ENCODE measurements at regions not wholly inside any gene's neighbourhood (a gene's known extent, or its start where the extent isn't known, plus 50 kb on each side); places are given as distances from the start of the nearest gene placed in this dataset.

GRCh38 chr14:96674121-96674520 lies 123.1 kb upstream of the VRK1 start:
- no peaks in the 10 kb centered on the region for H3K27me3 ChIP-seq
- H3K36me3 ChIP-seq, result no peaks in the 10 kb centered on the region
- ATAC-seq (ENCODE audit: low FRiP score in 2 of 2) (no peak), DNase-seq (no peak)
- H3K9me3 ChIP-seq, result no peaks in the 10 kb centered on the region
- WGBS, 2 donors, result 89% methylated on average over 3 of the region's 3 CpGs; no CpG with 5 or more reads in 1 of the 2 donors
- H3K27ac ChIP-seq, result no peak overlapping the region
- TF ChIP-seq POLR2A (IDR thresholded peaks at IDR 0.05), result no peak
- no peak for TF ChIP-seq POLR2AphosphoS5 (IDR thresholded peaks at IDR 0.05)
- TF ChIP-seq EP300 (IDR thresholded peaks at IDR 0.05), result no peak
- TF ChIP-seq CTCF (IDR thresholded peaks at IDR 0.05), result no peak
- H3K4me3 ChIP-seq, result no peak overlapping the region
- H3K4me1 ChIP-seq, result no peaks in the 10 kb centered on the region

GRCh38 chr14:96676166-96676565 lies 121.0 kb upstream of the VRK1 start:
- no peak for ATAC-seq (ENCODE audit: low FRiP score in 2 of 2)
- H3K27me3 ChIP-seq, result no peaks in the 10 kb centered on the region
- H3K36me3 ChIP-seq, result no peaks in the 10 kb centered on the region
- no peaks in the 10 kb centered on the region for H3K4me1 ChIP-seq
- no peak overlapping the region for H3K27ac ChIP-seq
- no peaks in the 10 kb centered on the region for H3K9me3 ChIP-seq
- TF ChIP-seq EP300 (IDR thresholded peaks at IDR 0.05), result no peak
- no peak for TF ChIP-seq POLR2AphosphoS5 (IDR thresholded peaks at IDR 0.05)
- TF ChIP-seq CTCF (IDR thresholded peaks at IDR 0.05), result no peak
- DNase-seq, result no peak
- H3K4me3 ChIP-seq, result no peak overlapping the region

GRCh38 chr14:96681829-96682228 lies 115.4 kb upstream of the VRK1 start:
- 79 to 81% methylated on average over 7 of the region's 7 CpGs for WGBS, 2 donors
- Histone ChIP-seq H3K4me1 (no peaks in the 10 kb centered on the region), H3K27me3 (no peaks in the 10 kb centered on the region), H3K9me3 (no peaks in the 10 kb centered on the region), H3K4me3 (no peak overlapping the region), H3K36me3 (no peaks in the 10 kb centered on the region), H3K27ac (no peak overlapping the region)
- DNase-seq (no peak), ATAC-seq (ENCODE audit: low FRiP score in 2 of 2) (no peak)
- TF ChIP-seq POLR2A (IDR thresholded peaks at IDR 0.05), result no peak
- TF ChIP-seq POLR2AphosphoS5 (IDR thresholded peaks at IDR 0.05), result no peak
- no peak for TF ChIP-seq CTCF (IDR thresholded peaks at IDR 0.05)

- ATAC-seq (ENCODE audit: low FRiP score in 2 of 2) (no peak), DNase-seq (no peak)
- no peak for TF ChIP-seq POLR2AphosphoS5 (IDR thresholded peaks at IDR 0.05)
- TF ChIP-seq CTCF (IDR thresholded peaks at IDR 0.05), result no peak
- no peak for TF ChIP-seq EP300 (IDR thresholded peaks at IDR 0.05)
- no peak for TF ChIP-seq POLR2A (IDR thresholded peaks at IDR 0.05)
- Histone ChIP-seq H3K27me3 (no peaks in the 10 kb centered on the region), H3K9me3 (no peaks in the 10 kb centered on the region), H3K4me1 (no peaks in the 10 kb centered on the region), H3K4me3 (no peak overlapping the region), H3K27ac (no peak overlapping the region), H3K36me3 (no peaks in the 10 kb centered on the region)
- WGBS, 2 donors, result 59 to 78% methylated on average over 3 of the region's 3 CpGs
Measured at GRCh38 chr14:96682401-96682800, 114.8 kb upstream of the VRK1 start.

- Histone ChIP-seq H3K4me3 (no peak overlapping the region), H3K27ac (no peak overlapping the region), H3K36me3 (no peaks in the 10 kb centered on the region), H3K9me3 (no peaks in the 10 kb centered on the region), H3K4me1 (no peaks in the 10 kb centered on the region), H3K27me3 (no peaks in the 10 kb centered on the region)
- no peak for ATAC-seq (ENCODE audit: low FRiP score in 2 of 2)
- no peak for DNase-seq
- WGBS, 2 donors, result 70 to 72% methylated on average over 8 of the region's 8 CpGs
- no peak for TF ChIP-seq CTCF (IDR thresholded peaks at IDR 0.05)
- TF ChIP-seq POLR2AphosphoS5 (IDR thresholded peaks at IDR 0.05), result no peak
- no peak for TF ChIP-seq POLR2A (IDR thresholded peaks at IDR 0.05)
Measured at GRCh38 chr14:96683562-96684289, 113.5 kb upstream of the VRK1 start.

Measured in upper lobe of left lung (tissue), 6 donors.